ENCODE measurements at regions not wholly inside any gene's neighbourhood (a gene's known extent, or its start where the extent isn't known, plus 50 kb on each side); places are given as distances from the start of the nearest gene placed in this dataset.

DNA sequence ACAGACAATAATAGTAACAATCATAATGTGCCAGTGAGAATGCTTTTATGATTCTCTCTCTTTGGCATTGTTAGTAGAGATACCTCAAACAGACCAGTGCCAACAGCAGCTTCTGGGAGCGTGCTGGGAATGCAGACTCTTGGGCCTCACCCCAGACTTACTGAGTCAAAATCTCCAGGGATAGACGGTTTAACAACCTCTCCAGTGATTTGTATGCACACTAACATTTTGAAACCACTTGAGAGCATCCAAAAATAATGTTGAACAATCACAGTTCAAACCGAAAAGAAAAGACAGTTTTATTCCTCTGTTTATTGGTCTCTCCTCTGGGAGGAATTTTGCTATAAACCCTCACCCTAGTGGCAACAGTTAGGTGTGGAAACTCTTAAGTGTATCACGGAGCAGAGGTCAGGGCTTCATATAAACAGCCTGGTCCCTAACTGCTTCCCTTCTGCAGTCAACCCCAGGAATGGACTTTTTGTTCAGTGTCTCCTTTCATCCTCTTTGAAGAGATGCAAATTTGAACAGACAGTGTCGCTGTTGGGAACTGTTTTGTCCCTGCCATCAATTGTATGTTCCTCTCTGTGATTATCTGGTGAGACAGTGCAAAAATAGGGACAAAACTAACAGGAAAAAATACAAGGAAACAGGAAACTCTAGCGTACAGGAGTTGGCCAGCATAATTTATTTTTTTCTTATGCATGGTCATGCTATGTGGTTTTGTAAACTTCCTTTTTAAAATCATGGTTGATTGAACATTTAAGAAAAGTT lies 162.4 kb upstream of the BTBD3 start:
- ATAC-seq (no peak), DNase-seq (ENCODE audit: low read depth, low spot score) (no peak)
- H3K79me2 ChIP-seq (ENCODE audit: insufficient read depth, low read length) = no peaks in the 10 kb centered on the region
- H3K4me2 ChIP-seq (ENCODE audit: low read length) = no peak overlapping the region
- H3K4me1 ChIP-seq (ENCODE audit: control insufficient read depth in 1 of 2, insufficient read depth in 2 of 2, low read length in 2 of 2) = no peaks in the 10 kb centered on the region
- H3K27me3 ChIP-seq (ENCODE audit: insufficient read depth, low read length) = no peaks in the 10 kb centered on the region
- no peak overlapping the region for H3K27ac ChIP-seq (ENCODE audit: low read depth, low read length)
- no peak overlapping the region for H2AFZ ChIP-seq (ENCODE audit: low read depth, low read length, poor library complexity, severe bottlenecking)
- H3K9ac ChIP-seq (ENCODE audit: low read length) = no peak overlapping the region
- intact Hi-C loops (cut with micrococcal nuclease) = no loop called here
- TF ChIP-seq EZH2phosphoT487 (IDR thresholded peaks at IDR 0.05; ENCODE audit: borderline replicate concordance) = no peak
- TF ChIP-seq EZH2 (IDR thresholded peaks at IDR 0.05) = no peak
- no peak for TF ChIP-seq POLR2AphosphoS5 (IDR thresholded peaks at IDR 0.05; ENCODE audit: low read depth, low read length)
- no peak for TF ChIP-seq ZNF274 (IDR thresholded peaks at IDR 0.05; ENCODE audit: low read depth, low read length)
- TF ChIP-seq POLR2A (IDR thresholded peaks at IDR 0.05; ENCODE audit: borderline replicate concordance, extremely low read depth, insufficient read depth, insufficient read length) = no peak
- TF ChIP-seq YY1 (IDR thresholded peaks at IDR 0.05; ENCODE audit: extremely low read depth, insufficient replicate concordance, low read depth, low read length) = no peak
- no peak for TF ChIP-seq CBX3 (IDR thresholded peaks at IDR 0.05; ENCODE audit: low read depth)
- no peak for TF ChIP-seq SIN3A (IDR thresholded peaks at IDR 0.05; ENCODE audit: low read depth)
- no peak for TF ChIP-seq EGR1 (IDR thresholded peaks at IDR 0.05; ENCODE audit: low read depth)
- no peak for TF ChIP-seq CTCF (IDR thresholded peaks at IDR 0.05 in 2 of 3, conservative IDR thresholded peaks at IDR 0.05 in 1 of 3; ENCODE audit: borderline replicate concordance in 1 of 3, insufficient read depth in 1 of 3, low read depth in 2 of 3, low read length in 2 of 3)
- no peak for TF ChIP-seq ATF3 (IDR thresholded peaks at IDR 0.05)
- no peaks in the 10 kb centered on the region for H4K20me1 ChIP-seq (ENCODE audit: insufficient read depth)
- H3K9me2 ChIP-seq (ENCODE audit: insufficient read depth) = no peaks in the 10 kb centered on the region
- no TSS peak for BruUV-seq (replicated peaks)
- H3K36me3 ChIP-seq (ENCODE audit: control insufficient read depth in 1 of 2, insufficient read depth in 2 of 2, low read length in 2 of 2) = no peaks in the 10 kb centered on the region
- CTCF ChIA-PET = interaction anchor here (1.6 kb wide), 1 partner anchor 158 kb away, joined by 3 read pairs; no protein-coding TSS in a partner anchor
- POLR2A ChIA-PET = no interaction called here
- H3K9me3 ChIP-seq (ENCODE audit: control insufficient read depth in 1 of 2, insufficient read depth in 1 of 2, low read depth in 1 of 2, low read length in 2 of 2) = no peaks in the 10 kb centered on the region
- no peak overlapping the region for H3K4me3 ChIP-seq (replicated peaks in 1 of 2; ENCODE audit: low read depth in 1 of 2, low read length in 2 of 2)
- RAD21 ChIA-PET (ENCODE audit: low non-redundant PET in 1 of 2, low total read pairs in 2 of 2, uncharacterized antibody in 2 of 2, unreplicated experiment in 2 of 2) = no interaction called here
